DOHH2 (cell line): ENCODE measurements at regions not wholly inside any gene's neighbourhood (a gene's known extent, or its start where the extent isn't known, plus 50 kb on each side); places are given as distances from the start of the nearest gene placed in this dataset.

Experiments
- H3F3A ChIP-seq: fragments of 200-600 bp; sonication (generic), shearing (Covaris generic); 2 replicates; pipeline ENCODE4 v1.6.0; 2016; ENCODE audit warnings: antibody characterized with exemption, mild to moderate bottlenecking; ENCODE audit not compliant: control insufficient read depth, insufficient read depth
- H3K27ac ChIP-seq: fragments of 200-600 bp; sonication (generic); 2 replicates; pipeline ENCODE4 v1.5.1; 2014; ENCODE audit warnings: low read depth, mild to moderate bottlenecking, low read length, moderate library complexity
- H3K27me3 ChIP-seq: fragments of 200-600 bp; sonication (generic); 2 replicates; pipeline ENCODE4 v1.6.1; 2014; ENCODE audit warnings: mild to moderate bottlenecking, low read length, mixed read lengths; ENCODE audit not compliant: control insufficient read depth
- H3K36me3 ChIP-seq: fragments of 200-600 bp; sonication (generic); 2 replicates; pipeline ENCODE4 v1.6.1; 2014; ENCODE audit warnings: mild to moderate bottlenecking, low read length, moderate library complexity, mixed read lengths; ENCODE audit not compliant: control insufficient read depth
- H3K4me1 ChIP-seq: fragments of 200-600 bp; sonication (generic); 2 replicates; pipeline ENCODE4 v1.6.1; 2014; ENCODE audit warnings: mild to moderate bottlenecking, low read length, mixed read lengths; ENCODE audit not compliant: control insufficient read depth
- H3K4me2 ChIP-seq: fragments of 200-600 bp; sonication (generic); 2 replicates; pipeline ENCODE4 v1.6.0; 2014; ENCODE audit warnings: mild to moderate bottlenecking, low read length, moderate library complexity
- H3K4me3 ChIP-seq: fragments of 200-600 bp; sonication (generic); 2 replicates; pipeline ENCODE4 v1.5.1; 2014; ENCODE audit warnings: mild to moderate bottlenecking, low read length, mixed read lengths
- H3K79me2 ChIP-seq: fragments of 200-600 bp; sonication (generic); 2 replicates; pipeline ENCODE4 v1.6.1; 2014; ENCODE audit warnings: mild to moderate bottlenecking, low read length, mixed read lengths; ENCODE audit not compliant: control insufficient read depth
- H3K9me2 ChIP-seq: fragments of 200-600 bp; sonication (generic); replicated peaks from 2 replicates; pipeline ENCODE4 v1.6.1; 2014; ENCODE audit warnings: mild to moderate bottlenecking, low read length, mixed read lengths; ENCODE audit not compliant: control insufficient read depth
- H3K9me3 ChIP-seq: fragments of 200-600 bp; sonication (generic); 2 replicates; pipeline ENCODE4 v1.6.1; 2014; ENCODE audit warnings: antibody characterized with exemption, low read length, mixed read lengths; ENCODE audit not compliant: control insufficient read depth, insufficient read depth
- H4K20me1 ChIP-seq: fragments of 200-600 bp; sonication (generic); 2 replicates; pipeline ENCODE4 v1.6.0; 2014; ENCODE audit warnings: low read depth, mild to moderate bottlenecking, antibody characterized with exemption, low read length, moderate library complexity; ENCODE audit not compliant: control insufficient read depth, insufficient read depth
- EZH2phosphoT487 ChIP-seq: fragments of 200-600 bp; sonication (generic); IDR thresholded peaks from 2 replicates; pipeline ENCODE4 v1.6.1; 2017; ENCODE audit warnings: borderline replicate concordance, mild to moderate bottlenecking, antibody characterized with exemption, low read length, moderate library complexity, mixed read lengths
- TF ChIP-seq, protein P1 (sequence below): fragments of 200-600 bp; sonication (generic); IDR thresholded peaks from one replicate; pipeline ENCODE4 v1.5.1; 2014; ENCODE audit warnings: antibody characterized with exemption, mild to moderate bottlenecking, low read depth, low read length; ENCODE audit not compliant: poor library complexity, severe bottlenecking

DNA sequence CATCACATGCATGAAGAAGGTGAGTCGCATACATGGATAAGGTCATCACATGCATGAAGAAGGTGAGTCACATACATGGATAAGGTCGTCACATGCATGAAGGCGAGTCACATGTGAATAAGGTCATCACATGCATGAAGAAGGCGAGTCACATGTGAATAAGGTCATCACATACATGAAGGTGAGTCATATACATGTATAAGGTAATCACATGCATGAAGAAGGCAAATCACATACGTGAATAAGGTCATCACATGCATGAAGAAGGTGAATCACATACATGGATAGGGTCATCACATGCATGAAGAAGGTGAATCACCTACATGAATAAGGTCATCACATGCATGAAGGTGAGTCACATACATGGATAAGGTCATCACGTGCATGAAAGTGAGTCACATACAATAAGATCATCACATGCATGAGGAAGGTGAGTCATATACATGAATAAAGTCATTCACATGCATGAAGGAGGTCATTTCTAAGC is 105.1 kb upstream of the SDK2 start:
- H3K4me1 ChIP-seq = peaks cover 9% of the 10 kb centered on the region
- no peaks in the 10 kb centered on the region for H3F3A ChIP-seq
- H3K9me3 ChIP-seq = no peaks in the 10 kb centered on the region
- H3K4me3 ChIP-seq = no peak overlapping the region
- no peak overlapping the region for H3K4me2 ChIP-seq
- H3K27ac ChIP-seq = no peak overlapping the region
- no peak for TF ChIP-seq EZH2phosphoT487
- TF ChIP-seq, protein P1, sequence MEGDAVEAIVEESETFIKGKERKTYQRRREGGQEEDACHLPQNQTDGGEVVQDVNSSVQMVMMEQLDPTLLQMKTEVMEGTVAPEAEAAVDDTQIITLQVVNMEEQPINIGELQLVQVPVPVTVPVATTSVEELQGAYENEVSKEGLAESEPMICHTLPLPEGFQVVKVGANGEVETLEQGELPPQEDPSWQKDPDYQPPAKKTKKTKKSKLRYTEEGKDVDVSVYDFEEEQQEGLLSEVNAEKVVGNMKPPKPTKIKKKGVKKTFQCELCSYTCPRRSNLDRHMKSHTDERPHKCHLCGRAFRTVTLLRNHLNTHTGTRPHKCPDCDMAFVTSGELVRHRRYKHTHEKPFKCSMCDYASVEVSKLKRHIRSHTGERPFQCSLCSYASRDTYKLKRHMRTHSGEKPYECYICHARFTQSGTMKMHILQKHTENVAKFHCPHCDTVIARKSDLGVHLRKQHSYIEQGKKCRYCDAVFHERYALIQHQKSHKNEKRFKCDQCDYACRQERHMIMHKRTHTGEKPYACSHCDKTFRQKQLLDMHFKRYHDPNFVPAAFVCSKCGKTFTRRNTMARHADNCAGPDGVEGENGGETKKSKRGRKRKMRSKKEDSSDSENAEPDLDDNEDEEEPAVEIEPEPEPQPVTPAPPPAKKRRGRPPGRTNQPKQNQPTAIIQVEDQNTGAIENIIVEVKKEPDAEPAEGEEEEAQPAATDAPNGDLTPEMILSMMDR = no peak
- H3K27me3 ChIP-seq = peaks cover 9% of the 10 kb centered on the region; the same call in 1 of the 2 replicates
- no peaks in the 10 kb centered on the region for H3K9me2 ChIP-seq
- no peaks in the 10 kb centered on the region for H4K20me1 ChIP-seq
- no peaks in the 10 kb centered on the region for H3K36me3 ChIP-seq
- H3K79me2 ChIP-seq = no peaks in the 10 kb centered on the region

DNA sequence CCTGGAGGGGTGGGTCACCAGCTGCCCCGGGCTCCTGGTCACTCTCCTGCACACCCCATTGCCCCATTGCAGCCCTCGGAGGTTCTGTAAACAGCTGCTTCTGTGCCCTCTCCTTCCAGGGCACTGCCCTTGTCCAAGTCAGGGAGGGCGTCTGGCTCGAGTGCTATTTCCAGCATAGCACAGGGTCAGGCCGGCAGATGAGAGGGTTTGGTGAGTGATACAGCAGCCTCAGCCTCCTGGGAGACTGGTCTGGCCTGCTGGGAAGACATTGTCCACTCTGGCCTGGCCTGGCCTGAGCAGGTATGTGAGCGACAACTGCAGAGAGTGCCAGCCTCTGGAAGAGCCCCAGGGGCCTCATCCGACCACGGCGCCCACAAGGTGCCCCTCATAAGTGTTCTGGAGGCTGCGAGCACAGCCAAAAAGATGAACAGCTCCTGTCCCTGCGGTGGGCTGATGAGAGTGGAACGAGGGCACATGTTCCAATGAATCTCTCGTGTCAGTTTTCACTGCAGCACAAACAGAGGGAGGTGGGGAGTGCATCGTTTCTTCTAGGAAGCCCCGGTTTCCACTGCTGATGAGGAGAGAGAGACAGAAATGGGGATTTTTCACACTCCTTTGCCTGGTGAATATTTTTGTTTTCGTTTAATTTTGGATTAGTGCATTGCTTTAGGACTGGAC is 105.8 kb upstream of the SDK2 start:
- no peak for TF ChIP-seq EZH2phosphoT487
- TF ChIP-seq, protein P1 = no peak
- H3K27ac ChIP-seq = no peak overlapping the region

DNA sequence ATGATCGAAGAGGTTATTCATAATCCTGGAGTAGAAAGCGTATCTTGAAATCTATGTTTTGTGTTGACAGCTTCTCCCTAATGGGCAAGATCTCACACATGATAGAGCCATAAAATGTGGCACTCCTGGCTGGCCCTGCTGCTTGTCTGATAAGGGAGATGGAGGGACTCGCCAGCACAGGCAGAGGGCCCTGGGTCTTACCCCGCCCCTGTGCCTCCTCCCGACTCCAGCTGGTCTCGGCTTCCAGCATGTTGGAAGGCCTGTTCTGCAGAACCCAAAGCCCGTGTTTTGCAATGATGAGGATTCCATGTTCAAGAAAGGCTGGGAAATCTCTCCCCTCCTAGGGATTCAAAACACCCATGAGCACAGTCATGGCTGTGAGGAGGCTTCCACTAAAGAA is 106.7 kb upstream of the SDK2 start:
- H3K27ac ChIP-seq = no peak overlapping the region
- H3K36me3 ChIP-seq = no peaks in the 10 kb centered on the region
- H4K20me1 ChIP-seq = no peaks in the 10 kb centered on the region
- H3F3A ChIP-seq = no peaks in the 10 kb centered on the region
- no peaks in the 10 kb centered on the region for H3K79me2 ChIP-seq
- no peak overlapping the region for H3K4me3 ChIP-seq
- no peak overlapping the region for H3K4me2 ChIP-seq
- TF ChIP-seq, protein P1 = no peak
- no peak for TF ChIP-seq EZH2phosphoT487
- no peaks in the 10 kb centered on the region for H3K9me2 ChIP-seq
- H3K9me3 ChIP-seq = no peaks in the 10 kb centered on the region
- H3K4me1 ChIP-seq = peaks cover 4% of the 10 kb centered on the region
- H3K27me3 ChIP-seq = peaks cover 9% of the 10 kb centered on the region; the same call in 1 of the 2 replicates

More for the DNA sequence above, 105.8 kb upstream of the SDK2 start:
- Histone ChIP-seq H3K4me3 (no peak overlapping the region), H3K4me2 (no peak overlapping the region), H3K27me3 (peaks cover 9% of the 10 kb centered on the region; the same call in 1 of the 2 replicates), H3K9me2 (no peaks in the 10 kb centered on the region), H4K20me1 (no peaks in the 10 kb centered on the region), H3K79me2 (no peaks in the 10 kb centered on the region), H3K36me3 (no peaks in the 10 kb centered on the region), H3K9me3 (no peaks in the 10 kb centered on the region), H3K4me1 (peaks cover 6% of the 10 kb centered on the region), H3F3A (no peaks in the 10 kb centered on the region)
